GM19455 (cell line): ENCODE measurements at regions not wholly inside any gene's neighbourhood (a gene's known extent, or its start where the extent isn't known, plus 50 kb on each side); places are given as distances from the start of the nearest gene placed in this dataset.
"Not testable (repeated sequence)": the region's sequence is repeated elsewhere in the genome, so short reads cannot be mapped to it uniquely, and the experiment has no call there.

Experiments used
- ATAC-seq: cut with Tn5 transposase; IDR thresholded peaks from one replicate; pipeline ENCODE4 v1.9.1; 2021; ENCODE audit not compliant: unreplicated experiment

DNA sequence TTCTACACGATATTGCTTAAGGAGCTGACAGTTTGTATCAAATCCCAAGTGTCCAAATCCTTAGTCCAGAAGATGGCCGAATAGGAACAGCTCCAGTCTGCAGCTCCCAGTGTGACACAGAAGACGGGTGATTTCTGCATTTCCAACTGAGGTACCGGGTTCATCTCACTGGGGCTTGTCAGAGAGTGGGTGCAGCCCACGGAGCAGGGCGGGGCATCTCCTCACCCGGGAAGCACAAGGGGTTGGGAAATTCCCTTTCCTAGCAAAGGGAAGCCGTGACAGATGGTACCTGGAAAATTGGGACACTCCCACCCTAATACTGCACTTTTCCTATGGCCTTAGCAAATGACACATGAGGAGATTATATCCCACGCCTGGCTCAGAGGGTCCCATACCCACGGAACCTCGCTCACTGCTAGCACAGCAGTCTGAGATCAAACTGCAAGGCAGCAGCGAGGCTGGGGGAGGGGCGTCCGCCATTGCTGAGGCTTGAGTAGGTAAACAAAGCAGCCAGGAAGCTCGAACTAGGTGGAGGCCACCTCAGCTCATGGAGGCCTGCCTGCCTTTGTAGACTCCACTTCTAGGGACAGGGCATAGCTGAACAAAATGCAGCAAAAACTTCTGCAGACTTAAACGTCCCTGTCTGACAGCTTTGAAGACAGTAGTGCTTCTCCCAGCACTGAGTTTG lies 162.3 kb upstream of the MAP2 start:
- not testable (repeated sequence) for ATAC-seq

DNA sequence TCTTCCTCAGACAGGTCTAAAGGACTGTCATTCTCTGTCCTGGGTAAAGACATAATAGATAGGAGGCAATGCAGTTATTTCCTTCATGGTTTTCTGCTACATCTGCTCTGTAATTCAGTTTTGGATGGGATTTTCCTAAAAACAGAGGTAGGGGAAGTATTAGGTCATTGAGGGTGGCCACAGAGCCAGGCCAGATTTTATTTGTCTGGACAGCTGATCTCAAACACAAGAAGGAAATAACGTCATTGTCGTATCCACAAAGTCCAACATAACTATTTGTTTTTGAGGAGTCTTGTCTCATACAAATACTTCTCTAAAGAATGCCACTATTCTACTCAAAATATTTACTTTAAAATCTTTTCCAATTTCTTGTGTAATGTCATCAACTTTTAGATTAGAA lies 154.8 kb upstream of the MAP2 start:
- ATAC-seq: no peak

DNA sequence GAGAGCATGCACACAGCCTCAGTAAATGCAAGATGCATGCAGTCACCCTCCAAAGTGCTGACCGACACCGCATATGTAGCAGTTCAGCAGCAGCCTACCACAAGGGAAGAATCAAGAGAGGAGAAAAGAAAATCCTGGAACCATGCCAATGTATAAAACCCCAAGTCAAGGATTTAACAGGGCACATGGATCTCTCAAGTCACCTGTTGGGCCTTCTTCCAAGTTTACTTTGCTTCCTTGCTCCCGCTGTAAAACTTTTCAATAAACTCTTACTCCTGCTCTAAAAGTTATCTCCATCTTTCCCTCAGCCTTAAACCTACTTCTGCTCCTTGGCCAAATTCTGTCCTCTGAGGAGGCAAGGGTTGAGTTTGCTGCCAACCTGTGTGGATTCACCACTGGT lies 147.8 kb upstream of the MAP2 start:
- ATAC-seq: no peak

DNA sequence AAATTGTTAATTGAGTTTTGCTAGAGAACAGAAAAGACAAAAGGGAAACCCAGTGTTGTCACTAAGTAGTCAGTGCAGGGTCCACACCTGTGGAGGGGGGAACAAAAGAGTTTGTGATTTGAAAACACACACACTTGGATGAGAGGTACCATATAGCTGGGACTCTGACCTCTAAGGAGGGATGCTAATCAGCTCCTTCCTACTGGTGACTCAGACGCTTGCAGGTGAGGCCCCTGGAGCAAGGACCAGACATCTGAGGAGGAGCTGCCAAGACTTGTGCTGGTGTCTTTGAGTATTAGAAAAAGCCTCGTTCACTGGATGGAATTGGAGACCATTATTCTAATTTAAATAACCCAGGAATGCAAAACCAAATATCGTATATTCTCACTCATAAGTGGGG lies 146.4 kb upstream of the MAP2 start:
- ATAC-seq: no peak

DNA sequence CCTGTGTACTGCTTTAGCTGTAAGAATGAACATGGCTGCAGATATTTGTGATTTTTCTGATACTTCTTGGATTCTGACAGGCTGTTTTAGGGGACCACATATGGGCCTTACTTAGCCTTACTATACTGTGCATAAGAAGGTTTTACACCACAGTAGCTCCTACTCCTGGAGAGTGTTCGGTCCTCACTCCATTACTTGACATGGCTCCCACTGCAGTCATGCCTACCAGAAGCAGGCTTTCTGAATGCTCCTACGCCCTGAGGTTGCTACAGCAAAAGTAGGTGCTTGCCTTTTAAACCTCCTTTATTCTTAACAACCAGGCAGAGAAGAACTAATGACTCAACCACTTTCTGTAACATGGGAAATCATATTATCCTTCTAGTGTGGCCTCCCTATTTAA lies 125.2 kb upstream of the MAP2 start:
- no peak for ATAC-seq

DNA sequence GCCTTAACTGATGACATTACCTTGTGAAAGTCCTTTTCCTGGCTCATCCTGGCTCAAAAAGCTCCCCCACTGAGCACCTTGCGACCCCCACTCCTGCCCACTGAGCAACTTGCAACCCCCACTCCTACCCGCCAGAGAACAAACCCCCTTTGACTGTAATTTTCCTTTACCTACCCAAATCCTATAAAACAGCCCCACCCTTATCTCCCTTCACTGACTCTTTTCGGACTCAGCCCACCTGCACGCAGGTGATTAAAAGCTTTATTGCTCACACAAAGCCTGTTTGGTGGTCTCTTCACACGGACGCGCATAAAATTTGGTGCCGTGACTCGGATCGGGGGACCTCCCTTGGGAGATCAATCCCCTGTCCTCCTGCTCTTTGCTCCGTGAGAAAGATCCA lies 124.4 kb upstream of the MAP2 start:
- not testable (repeated sequence) for ATAC-seq

DNA sequence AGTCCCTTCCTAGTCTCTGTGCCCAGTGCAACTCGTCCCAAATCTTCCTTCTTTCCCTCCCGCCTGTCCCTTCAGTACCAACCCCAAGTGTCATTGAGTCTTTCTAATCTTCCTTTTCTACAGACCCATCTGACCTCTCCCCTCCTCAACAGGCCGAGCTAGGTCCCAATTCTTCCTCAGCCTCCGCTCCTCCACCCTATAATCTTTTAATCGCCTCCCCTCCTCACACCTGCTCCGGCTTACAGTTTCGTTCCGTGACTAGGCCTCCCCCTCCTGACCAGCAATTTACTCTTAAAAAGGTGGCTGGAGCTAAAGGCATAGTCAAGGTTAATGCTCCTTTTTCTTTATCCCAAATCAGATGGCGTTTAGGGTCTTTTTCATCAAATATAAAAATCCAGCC lies 123.1 kb upstream of the MAP2 start:
- not testable (repeated sequence) for ATAC-seq

DNA sequence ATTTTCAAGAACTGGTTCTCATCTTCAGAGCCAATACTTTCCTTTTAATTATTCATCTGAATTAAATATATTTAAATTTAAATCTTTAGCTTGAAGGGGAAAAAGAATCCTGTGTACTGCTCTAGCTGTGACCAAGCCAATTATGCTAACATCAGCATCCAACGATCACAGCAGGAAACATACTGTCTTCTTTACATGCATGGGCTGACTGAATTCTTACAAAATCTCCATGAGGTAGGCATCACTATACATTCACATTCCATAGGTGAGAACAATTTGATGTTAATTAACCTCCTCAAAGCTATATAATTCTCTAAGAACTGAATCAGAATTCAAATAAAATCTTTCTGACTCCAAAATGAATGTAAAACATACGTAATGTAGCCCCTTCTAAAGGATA lies 118.8 kb upstream of the MAP2 start:
- no peak for ATAC-seq

DNA sequence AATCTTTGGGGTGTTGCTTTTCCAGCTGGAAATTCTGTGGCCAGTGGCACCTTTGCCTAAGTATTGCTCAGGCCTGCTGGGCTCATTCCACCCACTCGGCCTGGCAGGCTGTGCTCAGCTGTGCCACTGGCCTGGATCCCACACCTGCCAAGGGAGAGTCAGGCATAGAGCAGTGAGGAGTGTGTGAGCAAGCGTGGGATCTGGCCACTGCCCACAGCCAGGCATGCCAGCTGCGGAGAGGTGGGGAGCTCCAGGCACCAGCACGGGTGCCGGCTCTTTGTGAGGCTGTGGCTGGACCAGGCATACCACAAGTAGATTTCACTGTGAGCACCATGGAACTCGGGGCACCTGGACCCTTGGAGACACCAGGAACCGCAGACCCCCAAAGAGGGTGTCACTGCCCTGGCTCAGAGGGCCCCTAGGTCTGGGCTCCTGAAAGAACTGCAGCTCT lies 118.1 kb upstream of the MAP2 start:
- ATAC-seq: no peak

DNA sequence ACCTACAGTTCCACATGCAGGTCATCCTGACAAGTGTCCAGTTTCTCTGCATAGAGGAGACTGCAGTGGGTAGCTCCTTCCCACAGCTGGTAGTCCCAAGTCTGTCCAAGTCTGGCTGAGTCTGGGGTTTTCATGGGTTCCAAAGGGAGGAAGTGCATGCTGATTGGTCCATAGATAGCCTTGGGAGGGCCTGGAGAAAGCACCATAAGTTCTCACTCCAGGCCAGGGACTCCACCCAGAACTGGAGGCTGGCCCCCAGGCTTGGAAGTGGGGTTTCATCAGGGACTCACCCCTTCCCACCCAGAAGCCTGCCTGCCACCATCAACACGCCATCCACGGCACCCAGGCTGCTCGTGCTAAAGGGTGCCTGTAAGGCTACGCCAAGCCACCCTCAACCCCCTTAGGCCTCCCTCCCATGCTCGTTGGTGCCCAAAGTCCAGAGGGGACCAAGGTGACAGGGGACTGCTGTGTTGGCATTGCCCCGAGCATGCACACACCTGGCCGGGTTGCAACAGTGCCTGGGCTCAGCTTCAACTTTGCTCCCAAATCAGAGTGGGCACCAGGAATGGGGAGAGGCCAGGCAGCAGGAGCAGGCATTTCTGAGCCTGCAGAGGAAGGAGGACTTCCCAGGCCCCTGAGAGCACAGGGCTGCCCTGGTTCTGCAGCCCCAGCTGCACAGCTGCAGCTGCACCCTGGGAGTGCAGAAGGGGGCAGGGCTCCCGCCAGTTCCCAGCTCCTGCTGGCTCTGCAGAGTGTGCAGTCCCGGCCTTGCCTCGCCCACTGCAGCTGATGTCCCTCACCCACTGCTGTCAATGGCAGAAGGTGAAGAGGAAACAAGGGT lies 116.5 kb upstream of the MAP2 start:
- ATAC-seq: no peak

DNA sequence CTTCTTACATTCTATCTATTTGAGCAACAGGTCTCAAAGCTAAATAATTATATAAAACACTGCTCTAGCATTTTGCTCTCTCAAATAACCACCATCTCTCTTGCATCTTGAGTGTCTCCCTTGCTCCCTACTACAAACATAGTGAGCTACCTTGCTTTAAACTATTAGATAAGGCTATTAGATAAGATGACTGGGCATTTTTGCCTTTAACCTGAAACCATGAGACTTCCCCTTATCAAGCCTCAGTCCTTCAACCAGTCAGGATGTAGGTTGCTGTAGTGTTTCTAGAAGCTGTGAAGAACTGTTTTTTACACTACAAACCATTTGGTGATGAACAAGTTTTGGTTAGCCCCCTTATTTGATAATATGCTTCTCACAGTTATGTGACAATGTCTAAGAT lies 115.4 kb upstream of the MAP2 start:
- no peak for ATAC-seq

DNA sequence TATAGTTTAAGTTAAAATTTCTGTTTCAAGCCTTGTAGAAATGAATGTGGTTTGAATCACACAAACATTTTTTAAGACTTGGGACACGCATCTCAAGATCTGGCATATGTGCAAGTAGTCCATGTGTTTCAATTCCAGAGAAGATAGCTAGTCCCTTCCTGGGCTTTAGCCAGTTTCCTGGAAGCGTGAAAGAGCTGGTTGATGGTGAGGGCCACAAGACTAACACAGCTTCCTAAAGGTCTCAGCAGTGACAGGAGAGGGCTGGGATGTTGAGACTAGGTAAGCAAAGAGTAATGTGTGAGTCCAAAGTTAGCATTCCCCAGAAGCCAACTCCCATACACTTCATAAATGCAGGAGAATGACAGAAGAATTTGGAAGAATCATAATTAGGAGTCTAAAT lies 111.9 kb upstream of the MAP2 start:
- no peak for ATAC-seq

DNA sequence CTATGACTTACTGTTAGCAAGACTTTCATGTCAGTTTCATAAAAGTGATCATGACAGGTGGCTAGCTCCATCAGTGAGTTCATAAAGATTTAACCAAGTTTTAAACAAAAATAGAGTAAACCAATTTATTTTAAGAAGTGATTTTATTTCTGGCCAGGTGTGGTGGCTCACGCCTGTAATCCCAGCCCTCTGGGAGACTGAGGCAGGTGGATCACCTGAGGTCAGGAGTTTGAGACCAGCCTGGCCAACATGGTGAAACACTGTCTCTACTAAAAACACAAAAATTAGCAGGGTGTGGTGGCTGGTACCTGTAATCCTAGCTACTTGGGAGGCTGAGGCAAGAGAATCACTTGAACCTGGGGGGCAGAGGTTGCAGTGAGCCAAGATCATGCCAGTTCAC lies 111.4 kb upstream of the MAP2 start:
- not testable (repeated sequence) for ATAC-seq

DNA sequence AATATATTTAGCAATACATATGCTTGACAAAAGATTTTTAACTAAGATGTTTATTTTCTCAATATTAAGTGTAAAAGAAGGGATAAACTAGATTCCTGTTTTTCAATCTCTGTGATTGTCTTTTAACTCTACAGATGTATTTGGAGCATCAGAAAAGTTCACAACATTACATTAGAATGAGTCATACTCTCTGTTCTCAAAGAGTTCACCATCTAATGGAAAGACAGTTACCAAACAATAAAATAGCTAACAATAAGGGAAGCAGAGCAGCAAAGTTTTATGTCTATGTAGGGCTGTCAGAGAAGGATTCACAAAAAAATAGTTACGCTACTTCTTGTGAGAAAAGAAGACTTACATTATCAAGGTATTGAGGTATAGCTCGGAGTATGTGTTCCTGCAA lies 109.2 kb upstream of the MAP2 start:
- no peak for ATAC-seq

DNA sequence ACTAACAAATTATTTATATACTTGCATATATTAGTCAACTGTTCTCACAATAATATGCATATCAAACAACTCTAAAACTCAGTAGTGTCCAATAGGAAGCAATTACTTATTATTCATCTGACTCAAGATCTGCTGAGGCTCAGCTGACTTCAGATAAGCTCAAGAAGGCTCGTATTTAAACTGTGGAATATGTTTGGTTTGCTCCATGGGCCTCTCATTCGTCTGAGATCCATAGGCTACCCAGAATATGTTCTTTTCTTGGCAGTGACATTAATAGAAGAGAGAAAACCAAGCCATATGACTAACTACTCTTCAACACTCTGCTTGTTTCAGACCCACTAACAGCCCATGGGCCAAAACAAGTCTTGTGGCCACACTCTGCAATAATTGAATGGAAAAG lies 107.7 kb upstream of the MAP2 start:
- no peak for ATAC-seq

DNA sequence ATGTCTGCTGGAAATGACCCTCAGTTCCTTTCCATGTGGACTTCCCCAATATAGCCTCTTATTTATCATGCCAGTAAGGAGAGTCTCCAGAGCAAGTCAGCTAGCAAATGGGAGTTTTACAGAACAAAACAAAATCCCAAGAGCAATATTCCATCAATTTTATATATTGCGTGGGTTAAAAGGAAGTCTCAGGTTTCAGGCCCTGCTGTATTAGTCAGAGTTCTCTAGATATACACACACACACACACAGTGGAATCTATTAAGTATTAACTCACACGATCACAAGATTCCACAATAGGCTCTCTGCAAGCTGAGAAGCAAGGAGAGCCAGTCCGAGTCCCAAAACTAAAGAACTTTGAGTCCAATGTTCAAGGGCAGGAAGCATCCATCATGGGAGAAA lies 102.8 kb upstream of the MAP2 start:
- no peak for ATAC-seq

DNA sequence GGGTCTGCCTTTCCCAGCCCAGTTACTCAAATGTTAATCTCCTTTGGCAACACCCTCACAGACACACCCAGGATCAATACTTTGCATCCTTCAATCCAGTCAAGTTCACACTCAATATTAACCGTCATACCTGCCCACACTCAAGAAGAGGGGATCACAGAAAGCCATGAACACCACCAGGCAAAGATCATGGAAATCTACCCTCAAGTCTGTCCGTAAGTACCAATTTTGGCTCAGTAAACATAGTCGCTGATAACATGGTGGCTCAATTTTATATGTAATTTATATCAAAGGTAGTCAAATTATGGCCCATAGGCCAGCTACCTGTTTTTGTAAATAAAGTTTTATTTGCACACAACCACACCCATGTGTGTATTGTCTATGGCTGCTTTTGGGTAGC lies 102.3 kb upstream of the MAP2 start:
- no peak for ATAC-seq

DNA sequence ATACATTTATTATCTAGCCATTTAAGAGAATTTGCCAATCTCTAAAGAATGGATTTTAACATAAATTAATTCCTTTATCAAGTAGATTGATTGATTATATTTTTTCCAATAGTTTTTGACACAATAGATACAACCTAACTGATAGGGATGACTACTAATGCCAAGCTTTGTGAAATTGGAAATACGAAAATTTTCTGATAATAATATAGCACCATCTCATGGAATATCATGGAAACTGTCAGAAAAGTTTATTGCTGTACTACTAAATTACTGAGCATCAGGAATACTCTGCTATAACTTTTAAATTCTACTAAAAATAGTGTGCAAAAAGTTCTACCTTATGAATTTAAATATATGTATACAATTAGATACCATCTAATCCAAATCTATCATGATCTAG lies 101.8 kb upstream of the MAP2 start:
- no peak for ATAC-seq

DNA sequence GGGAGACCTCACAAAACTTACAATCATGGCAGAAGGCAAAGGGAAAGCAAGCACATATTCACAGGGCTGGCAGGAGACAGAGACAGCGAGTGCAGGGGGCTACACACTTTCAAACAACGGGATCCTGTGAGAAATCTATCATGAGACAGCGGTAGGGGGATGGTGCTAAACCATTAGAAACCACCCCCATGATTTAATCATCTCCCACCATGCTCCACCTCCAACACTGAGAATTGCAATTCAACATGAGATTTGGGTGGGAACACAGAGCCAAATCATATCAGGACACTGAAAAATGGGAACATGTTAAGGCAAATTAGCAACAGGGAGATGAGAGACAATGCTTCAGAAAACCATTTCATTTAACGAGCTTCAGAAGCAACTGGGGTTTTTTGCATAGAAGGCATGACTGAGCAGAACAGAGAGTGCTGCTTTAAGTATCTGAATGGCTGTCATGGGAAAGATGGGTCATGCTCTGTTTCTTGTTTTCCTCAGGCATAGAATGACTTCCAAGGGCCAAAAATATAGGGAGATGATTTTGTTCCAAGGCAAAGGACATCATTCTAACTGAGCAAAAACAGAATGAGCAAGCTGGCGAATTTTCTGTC lies 100.8 kb upstream of the MAP2 start:
- ATAC-seq: no peak

DNA sequence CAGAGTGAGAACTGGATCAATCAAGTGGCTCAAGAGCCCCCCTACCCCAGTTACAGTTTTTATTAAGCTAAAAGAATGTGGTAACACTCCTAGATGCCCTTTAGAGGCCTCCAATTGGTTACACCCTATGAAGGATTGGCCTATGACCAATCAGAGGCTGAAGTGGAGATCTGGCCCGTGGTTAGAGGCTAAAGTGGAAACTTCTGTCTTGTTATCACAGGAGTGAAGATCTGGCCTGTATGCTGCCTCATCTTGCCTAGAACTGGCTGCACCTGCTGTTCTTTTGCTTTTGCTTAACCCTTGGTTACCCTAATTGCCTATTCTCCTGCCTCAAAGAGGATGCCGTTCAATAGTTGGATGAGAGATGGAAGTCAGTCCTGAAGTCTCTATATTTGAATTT lies 100.1 kb upstream of the MAP2 start:
- no peak for ATAC-seq

DNA sequence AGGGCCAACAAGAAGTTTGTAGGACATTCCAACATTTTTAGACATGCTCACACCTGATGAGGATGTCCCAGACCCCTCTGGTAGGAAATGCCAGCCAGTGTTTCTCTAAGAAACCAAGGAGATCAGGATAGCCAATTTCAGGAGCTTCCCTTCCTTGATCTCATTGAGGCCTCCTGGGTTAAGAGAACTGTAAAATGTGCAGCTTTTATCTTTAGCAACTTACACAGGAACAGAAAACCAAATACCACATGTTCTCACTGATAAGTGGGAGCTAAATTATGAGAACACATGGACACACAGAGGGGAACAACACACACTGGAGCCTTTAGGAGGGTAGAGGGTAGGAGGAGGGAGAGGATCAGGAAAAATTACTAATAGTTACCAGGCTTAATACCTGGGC lies 99.6 kb upstream of the MAP2 start:
- no peak for ATAC-seq

DNA sequence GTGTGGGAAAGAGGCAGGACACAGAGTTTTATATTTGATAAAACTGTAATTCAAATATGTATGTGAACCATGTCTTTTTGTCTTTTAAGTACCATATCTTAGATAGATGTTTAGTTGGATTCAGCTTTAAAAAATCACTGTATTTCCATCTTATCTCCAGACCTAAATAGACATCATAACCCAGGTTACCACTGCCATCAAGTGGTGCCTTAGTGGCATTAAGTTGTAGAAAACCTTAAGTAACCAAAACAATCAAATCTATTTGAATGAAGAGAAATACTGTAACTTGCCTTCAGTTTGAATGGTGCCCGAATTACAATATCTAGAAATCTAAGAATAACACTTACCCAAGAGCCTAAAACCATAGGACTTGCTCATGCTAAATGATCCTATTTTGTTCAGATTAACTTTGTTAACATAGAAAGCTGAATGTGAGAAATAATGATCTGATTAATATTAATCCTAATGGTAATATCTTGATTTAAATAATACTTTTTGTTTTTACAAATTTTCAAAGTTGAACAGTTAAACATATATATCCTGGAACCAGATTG lies 92.5 kb upstream of the MAP2 start:
- no peak for ATAC-seq
